GM23338 (cell line): ENCODE measurements at regions not wholly inside any gene's neighbourhood (a gene's known extent, or its start where the extent isn't known, plus 50 kb on each side); places are given as distances from the start of the nearest gene placed in this dataset.

ENCODE experiments used
- ATAC-seq: fragments of 200-7000 bp; cut with Tn5 transposase; 3 replicates; pipeline ENCODE4 v1.9.1; 2020
- DNase-seq: peaks from one replicate; pipeline ENCODE4 v3.0.0-alpha.2; 2015; ENCODE audit warnings: low spot score
- H2AFZ ChIP-seq: fragments of 200-600 bp; sonication (generic); 2 replicates; pipeline ENCODE4 v1.8.0; 2016; ENCODE audit warnings: antibody characterized with exemption, mild to moderate bottlenecking, moderate library complexity
- H3F3A ChIP-seq: fragments of 200-600 bp; sonication (generic); replicated peaks from 2 replicates; pipeline ENCODE4 v1.8.0; 2017; ENCODE audit warnings: antibody characterized with exemption, mixed run types, low read depth
- H3K27ac ChIP-seq: fragments of 200-600 bp; sonication (generic); 2 replicates; pipeline ENCODE4 v1.6.1; 2016; ENCODE audit warnings: low read depth
- H3K27me3 ChIP-seq: fragments of 200-600 bp; sonication (generic); 2 replicates; pipeline ENCODE4 v1.8.0; 2016; ENCODE audit warnings: mild to moderate bottlenecking, mixed run types, moderate library complexity; ENCODE audit not compliant: insufficient read depth
- H3K36me3 ChIP-seq: fragments of 200-600 bp; sonication (generic); 2 replicates; pipeline ENCODE4 v1.8.0; 2016; ENCODE audit warnings: mild to moderate bottlenecking; ENCODE audit not compliant: insufficient read depth
- H3K4me1 ChIP-seq: fragments of 200-600 bp; sonication (generic); 2 replicates; pipeline ENCODE4 v1.8.0; 2016; ENCODE audit warnings: mild to moderate bottlenecking, moderate library complexity; ENCODE audit not compliant: insufficient read depth
- H3K4me2 ChIP-seq: fragments of 200-600 bp; sonication (generic); 2 replicates; pipeline ENCODE4 v1.7.1; 2017; ENCODE audit warnings: mixed run types
- H3K4me3 ChIP-seq: fragments of 200-600 bp; sonication (generic); 2 replicates; pipeline ENCODE4 v1.6.1; 2016; ENCODE audit warnings: mixed run types
- H3K79me2 ChIP-seq: fragments of 200-600 bp; sonication (generic); replicated peaks from 2 replicates; pipeline ENCODE4 v1.8.0; 2017; ENCODE audit warnings: mild to moderate bottlenecking; ENCODE audit not compliant: insufficient read depth
- H3K9me2 ChIP-seq: fragments of 200-600 bp; sonication (generic); 2 replicates; pipeline ENCODE4 v1.8.0; 2017; ENCODE audit not compliant: insufficient read depth
- H4K20me1 ChIP-seq: fragments of 200-600 bp; sonication (generic); replicated peaks from 2 replicates; pipeline ENCODE4 v1.8.0; 2017; ENCODE audit warnings: mild to moderate bottlenecking; ENCODE audit not compliant: insufficient read depth
- H3K27ac Mint-ChIP-seq: 2 replicates; pipeline ENCODE4 v1.8.0; 2020; ENCODE audit warnings: inconsistent platforms, mild to moderate bottlenecking, moderate library complexity, mixed read lengths
- H3K27me3 Mint-ChIP-seq: 3 replicates; pipeline ENCODE4 v1.8.0; 2022; ENCODE audit warnings: low read depth, mild to moderate bottlenecking, moderate library complexity, mixed read lengths, inconsistent platforms; ENCODE audit not compliant: insufficient read depth, poor library complexity
- H3K36me3 Mint-ChIP-seq: 3 replicates; pipeline ENCODE4 v1.8.0; 2021; ENCODE audit warnings: low read depth, mild to moderate bottlenecking, inconsistent platforms, moderate library complexity, mixed read lengths
- H3K4me1 Mint-ChIP-seq: 3 replicates; pipeline ENCODE4 v1.8.0; 2020; ENCODE audit warnings: mild to moderate bottlenecking, inconsistent platforms, mixed read lengths
- H3K4me3 Mint-ChIP-seq: 3 replicates; pipeline ENCODE4 v1.8.0; 2021; ENCODE audit warnings: moderate library complexity, mild to moderate bottlenecking, inconsistent platforms, mixed read lengths
- H3K9me3 Mint-ChIP-seq: 3 replicates; pipeline ENCODE4 v1.8.0; 2020; ENCODE audit warnings: moderate library complexity, mild to moderate bottlenecking, inconsistent platforms, mixed read lengths
- CREB1 ChIP-seq: fragments of 250-450 bp; sonication (Bioruptor Pico); IDR thresholded peaks from 2 replicates; pipeline ENCODE4 v1.5.0; 2020; ENCODE audit warnings: low read depth, mild to moderate bottlenecking, moderate library complexity
- CTCF ChIP-seq, 2 experiments: fragments of 200-600 bp in 1 of 2; sonication (generic) in 1 of 2; conservative IDR thresholded peaks; 2 replicates each; pipeline versions ENCODE4 v1.5.1 to v1.6.1; 2016 to 2017; ENCODE audit warnings: antibody characterized with exemption in 2 of 2, low read depth in 2 of 2, mild to moderate bottlenecking in 2 of 2, moderate library complexity in 1 of 2
- ETS1 ChIP-seq: IDR thresholded peaks from 2 replicates; pipeline ENCODE4 v1.6.1; 2016; ENCODE audit warnings: antibody characterized with exemption
- EZH2 ChIP-seq: fragments of 200-600 bp; sonication (generic); IDR thresholded peaks from one replicate; pipeline ENCODE4 v1.8.0; 2017; ENCODE audit warnings: antibody characterized with exemption, mild to moderate bottlenecking, low read depth; ENCODE audit not compliant: unreplicated experiment
- EZH2phosphoT487 ChIP-seq: fragments of 200-600 bp; sonication (generic); IDR thresholded peaks from one replicate; pipeline ENCODE4 v1.8.1; 2018; ENCODE audit warnings: antibody characterized with exemption; ENCODE audit not compliant: unreplicated experiment
- JUNB ChIP-seq: IDR thresholded peaks from one replicate; pipeline ENCODE4 v1.6.1; 2016; ENCODE audit warnings: antibody characterized with exemption; ENCODE audit not compliant: unreplicated experiment
- NANOG ChIP-seq: IDR thresholded peaks from 2 replicates; pipeline ENCODE4 v1.6.1; 2016; ENCODE audit warnings: antibody characterized with exemption, borderline replicate concordance
- POLR2AphosphoS5 ChIP-seq: IDR thresholded peaks from 2 replicates; pipeline ENCODE4 v1.6.1; 2016; ENCODE audit warnings: antibody characterized with exemption, low read depth
- REST ChIP-seq: IDR thresholded peaks from one replicate; pipeline ENCODE4 v1.6.1; 2018; ENCODE audit warnings: antibody characterized with exemption; ENCODE audit not compliant: unreplicated experiment
- STAT1 ChIP-seq: IDR thresholded peaks from one replicate; pipeline ENCODE4 v1.6.1; 2016; ENCODE audit warnings: antibody characterized with exemption; ENCODE audit not compliant: unreplicated experiment
- ZNF114 ChIP-seq: fragments of 250-450 bp; sonication (Bioruptor Pico); IDR thresholded peaks from 2 replicates; pipeline ENCODE4 v1.5.0; 2020; ENCODE audit warnings: mild to moderate bottlenecking, moderate library complexity
- ZNF331 ChIP-seq: fragments of 250-450 bp; sonication (Bioruptor Pico); IDR thresholded peaks from 2 replicates; pipeline ENCODE4 v1.5.0; 2020; ENCODE audit warnings: low read depth, mild to moderate bottlenecking, moderate library complexity
- ZNF462 ChIP-seq: fragments of 250-450 bp; sonication (Bioruptor Pico); IDR thresholded peaks from 2 replicates; pipeline ENCODE4 v1.5.0; 2020; ENCODE audit warnings: mild to moderate bottlenecking, moderate library complexity

DNA sequence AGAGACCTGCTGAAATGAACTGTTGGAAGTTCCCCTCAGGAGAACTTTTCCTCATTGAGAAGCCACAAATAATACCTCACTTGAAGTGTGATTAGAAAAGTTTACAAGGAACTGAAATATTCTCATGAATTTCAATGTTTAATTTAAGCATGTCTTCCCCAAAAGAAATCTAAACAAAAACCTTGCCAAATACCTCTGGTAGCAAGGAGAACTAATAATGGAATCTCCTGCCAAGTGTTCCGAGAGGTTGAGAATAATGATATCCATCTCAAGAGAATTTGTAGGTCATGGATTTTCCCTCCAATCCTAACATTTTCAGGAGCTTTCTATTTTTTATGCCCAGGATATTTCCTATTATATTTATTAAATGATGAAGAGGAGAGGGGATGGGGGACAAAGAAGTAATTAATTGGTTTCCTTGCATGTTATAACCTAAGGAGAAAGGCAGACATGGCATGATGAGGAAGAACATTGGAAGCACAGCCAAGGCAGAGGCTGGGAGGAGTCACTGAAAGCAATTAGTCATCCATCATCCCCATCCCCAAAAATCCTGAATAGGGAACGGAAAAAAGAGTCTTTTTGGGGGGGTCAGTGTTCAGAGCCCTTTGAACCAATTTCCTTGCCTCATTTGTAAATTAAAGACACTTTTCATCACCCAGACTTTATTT lies 93.6 kb upstream of the IL6 start:
- Histone ChIP-seq H3K9me2 (no peaks in the 10 kb centered on the region), H3K27ac (no peak overlapping the region), H3K79me2 (no peaks in the 10 kb centered on the region), H3K36me3 (no peaks in the 10 kb centered on the region), H3K27me3 (no peaks in the 10 kb centered on the region), H4K20me1 (no peaks in the 10 kb centered on the region), H2AFZ (no peak overlapping the region), H3K4me1 (no peaks in the 10 kb centered on the region), H3K4me3 (no peak overlapping the region), H3K4me2 (no peak overlapping the region), H3F3A (no peaks in the 10 kb centered on the region)
- no peak for DNase-seq
- H3K9me3 Mint-ChIP-seq: no peaks in the 10 kb centered on the region
- H3K27me3 Mint-ChIP-seq: no peaks in the 10 kb centered on the region
- no peak overlapping the region for H3K4me3 Mint-ChIP-seq
- no peak for ATAC-seq
- peaks cover 8% of the 10 kb centered on the region for H3K4me1 Mint-ChIP-seq
- H3K36me3 Mint-ChIP-seq: no peaks in the 10 kb centered on the region
- TF ChIP-seq JUNB: no peak
- TF ChIP-seq EZH2phosphoT487: no peak
- no peak for TF ChIP-seq ZNF462 (CRISPR knock-in tag)
- TF ChIP-seq CTCF (conservative IDR thresholded peaks at IDR 0.05; ENCODE audit: low read depth in 2 of 2): no peak
- no peak for TF ChIP-seq REST
- TF ChIP-seq ETS1: no peak
- TF ChIP-seq ZNF331 (CRISPR knock-in tag): no peak
- no peak for TF ChIP-seq STAT1
- no peak for TF ChIP-seq CREB1 (CRISPR knock-in tag)
- no peak for TF ChIP-seq POLR2AphosphoS5
- no peak for TF ChIP-seq NANOG
- TF ChIP-seq ZNF114: no peak
- no peak for TF ChIP-seq EZH2
- no peak overlapping the region for H3K27ac Mint-ChIP-seq
